CD4-positive, CD25-positive, alpha-beta regulatory T cell (primary cell): ENCODE measurements at regions not wholly inside any gene's neighbourhood (a gene's known extent, or its start where the extent isn't known, plus 50 kb on each side); places are given as distances from the start of the nearest gene placed in this dataset.

ENCODE experiments used
- ATAC-seq, 2 donors: fragments of 150-1000 bp; cut with Tn5 transposase; one replicate each; pipeline ENCODE4 v1.10.0; 2021; ENCODE audit warnings: low read depth in 2 of 2, moderate number of reproducible peaks in 2 of 2, moderate library complexity in 1 of 2
- DNase-seq, 3 donors: peaks; one replicate each; pipeline versions ENCODE4 v3.0.0 to v3.0.0-alpha.2; 2012 to 2022; ENCODE audit warnings: mixed read lengths in 1 of 3
- H3K27ac ChIP-seq: one replicate; pipeline ENCODE4 v1.7.0; 2013; ENCODE audit warnings: mild to moderate bottlenecking, low read length; ENCODE audit not compliant: insufficient read depth, poor library complexity, severe bottlenecking
- H3K27me3 ChIP-seq: one replicate; pipeline ENCODE4 v1.7.0; 2013; ENCODE audit warnings: low read length; ENCODE audit not compliant: control insufficient read depth, insufficient read depth
- H3K36me3 ChIP-seq: one replicate; pipeline ENCODE4 v1.7.0; 2013; ENCODE audit warnings: mild to moderate bottlenecking, low read length, moderate library complexity; ENCODE audit not compliant: control insufficient read depth, insufficient read depth
- H3K4me1 ChIP-seq: 2 replicates; pipeline ENCODE4 v1.7.0; 2013; ENCODE audit warnings: mild to moderate bottlenecking, low read length; ENCODE audit not compliant: insufficient read depth, control insufficient read depth, poor library complexity, severe bottlenecking
- H3K4me3 ChIP-seq: one replicate; pipeline ENCODE4 v1.7.0; 2013; ENCODE audit warnings: low read depth, mild to moderate bottlenecking, low read length, moderate library complexity
- H3K9me3 ChIP-seq, 2 experiments: 1 replicate in 1 of 2; 2 replicates in 1 of 2; pipeline ENCODE4 v1.7.0; 2013; ENCODE audit warnings: low read length in 2 of 2, mild to moderate bottlenecking in 1 of 2, moderate library complexity in 1 of 2; ENCODE audit not compliant: control insufficient read depth in 2 of 2
- H3K27ac Mint-ChIP-seq, 3 donors: one replicate each; pipeline ENCODE4 v1.8.0; 2020 to 2022; ENCODE audit warnings: mild to moderate bottlenecking in 3 of 3, mixed read lengths in 3 of 3, moderate library complexity in 2 of 3
- H3K27me3 Mint-ChIP-seq: one replicate; pipeline ENCODE4 v1.8.0; 2022; ENCODE audit warnings: mild to moderate bottlenecking, mixed read lengths
- H3K36me3 Mint-ChIP-seq: one replicate; pipeline ENCODE4 v1.8.0; 2020; ENCODE audit warnings: mixed read lengths
- H3K4me1 Mint-ChIP-seq, 4 donors: one replicate each; pipeline ENCODE4 v1.8.0; 2020 to 2022; ENCODE audit warnings: mixed read lengths in 4 of 4, mild to moderate bottlenecking in 1 of 4
- H3K4me3 Mint-ChIP-seq, 4 donors: one replicate each; pipeline ENCODE4 v1.8.0; 2020 to 2022; ENCODE audit warnings: mild to moderate bottlenecking in 4 of 4, mixed read lengths in 4 of 4, moderate library complexity in 3 of 4
- H3K9me3 Mint-ChIP-seq, 7 donors: one replicate each; pipeline ENCODE4 v1.8.0; 2020 to 2022; ENCODE audit warnings: mixed read lengths in 7 of 7, mild to moderate bottlenecking in 3 of 7, moderate library complexity in 2 of 7

DNA sequence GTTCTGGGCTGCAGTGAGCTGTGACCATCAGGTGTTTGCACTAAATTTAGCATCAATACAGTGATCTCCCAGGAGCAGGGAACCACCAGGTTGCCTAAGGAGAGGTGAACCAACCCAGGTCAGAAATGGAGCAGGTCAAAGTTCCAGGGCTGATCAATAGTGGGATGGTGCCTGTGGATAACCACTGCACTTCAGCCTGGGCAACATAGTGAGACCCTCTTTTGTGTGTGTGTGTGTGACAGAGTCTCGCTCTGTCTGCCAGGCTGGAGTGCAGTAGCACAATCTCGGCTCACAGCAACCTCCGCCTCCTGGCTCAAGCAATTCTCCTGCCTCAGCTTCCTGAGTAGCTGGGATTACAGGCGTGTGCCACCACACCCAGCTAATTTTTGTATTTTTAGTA, 163.7 kb upstream of the SERTAD2 start:
- H3K36me3 Mint-ChIP-seq: no peaks in the 10 kb centered on the region
- peak overlapping the region in 2 of 3 donors; percentile 23 to 45 for H3K27ac Mint-ChIP-seq

DNA sequence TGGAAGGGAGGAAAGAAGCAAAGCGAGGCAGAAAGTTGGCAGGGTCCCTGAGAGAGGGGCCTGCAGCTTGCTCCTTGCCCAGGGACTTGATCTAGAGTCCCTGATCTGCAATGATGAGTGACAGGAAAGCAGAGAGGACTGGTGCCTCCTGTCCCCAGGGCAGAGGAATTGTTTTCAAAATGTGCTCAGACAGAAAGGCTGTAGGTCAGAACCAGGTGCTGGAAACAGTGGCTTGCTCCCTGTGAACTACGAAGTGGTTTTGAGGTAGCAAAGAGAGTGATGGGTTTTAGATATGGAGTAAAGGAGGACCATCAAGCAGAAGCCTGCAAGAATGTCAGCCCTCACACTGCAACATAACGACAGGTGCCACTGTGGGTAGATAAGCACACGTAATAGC, 164.9 kb upstream of the SERTAD2 start:
- Mint-ChIP-seq H3K4me1 (peaks cover 5 to 38% (median 21%) of the 10 kb centered on the region in 4 donors), H3K27ac (peak overlapping the region; percentile 93 to 98 (median 96)), H3K4me3 (peak overlapping the region in 2 of 4 donors; percentile 8 to 23), H3K36me3 (no peaks in the 10 kb centered on the region), H3K27me3 (peaks cover 4% of the 10 kb centered on the region), H3K9me3 (peaks cover 0 to 3% (median 0%) of the 10 kb centered on the region in 7 donors)
- peak overlapping the region; percentile 39 for H3K4me3 ChIP-seq
- H3K4me1 ChIP-seq: peaks cover 26% of the 10 kb centered on the region
- peak overlapping the region; percentile 20 for H3K27ac ChIP-seq
- H3K27me3 ChIP-seq: no peaks in the 10 kb centered on the region
- H3K9me3 ChIP-seq: no peaks in the 10 kb centered on the region
- ATAC-seq (no peak), DNase-seq (peak in 1 of 3 donors; percentile 16)
- no peaks in the 10 kb centered on the region for H3K36me3 ChIP-seq

More for the DNA sequence above, 163.7 kb upstream of the SERTAD2 start:
- DNase-seq (no peak), ATAC-seq (no peak)
- H3K27me3 ChIP-seq: no peaks in the 10 kb centered on the region
- no peak overlapping the region for H3K4me3 Mint-ChIP-seq
- H3K27me3 Mint-ChIP-seq: peaks cover 4% of the 10 kb centered on the region
- H3K9me3 ChIP-seq: no peaks in the 10 kb centered on the region
- H3K9me3 Mint-ChIP-seq: peaks cover 0 to 3% (median 0%) of the 10 kb centered on the region in 7 donors
- H3K27ac ChIP-seq: no peak overlapping the region
- H3K4me1 Mint-ChIP-seq: peaks cover 5 to 38% (median 23%) of the 10 kb centered on the region in 4 donors
- H3K4me1 ChIP-seq: peaks cover 26% of the 10 kb centered on the region
- no peak overlapping the region for H3K4me3 ChIP-seq
- no peaks in the 10 kb centered on the region for H3K36me3 ChIP-seq

GRCh38 chr2:64819361-64819760, 165.6 kb upstream of the SERTAD2 start:
- Histone ChIP-seq H3K27ac (peak overlapping the region; percentile 79), H3K4me3 (peak overlapping the region; percentile 39)
- no peak for DNase-seq

DNA sequence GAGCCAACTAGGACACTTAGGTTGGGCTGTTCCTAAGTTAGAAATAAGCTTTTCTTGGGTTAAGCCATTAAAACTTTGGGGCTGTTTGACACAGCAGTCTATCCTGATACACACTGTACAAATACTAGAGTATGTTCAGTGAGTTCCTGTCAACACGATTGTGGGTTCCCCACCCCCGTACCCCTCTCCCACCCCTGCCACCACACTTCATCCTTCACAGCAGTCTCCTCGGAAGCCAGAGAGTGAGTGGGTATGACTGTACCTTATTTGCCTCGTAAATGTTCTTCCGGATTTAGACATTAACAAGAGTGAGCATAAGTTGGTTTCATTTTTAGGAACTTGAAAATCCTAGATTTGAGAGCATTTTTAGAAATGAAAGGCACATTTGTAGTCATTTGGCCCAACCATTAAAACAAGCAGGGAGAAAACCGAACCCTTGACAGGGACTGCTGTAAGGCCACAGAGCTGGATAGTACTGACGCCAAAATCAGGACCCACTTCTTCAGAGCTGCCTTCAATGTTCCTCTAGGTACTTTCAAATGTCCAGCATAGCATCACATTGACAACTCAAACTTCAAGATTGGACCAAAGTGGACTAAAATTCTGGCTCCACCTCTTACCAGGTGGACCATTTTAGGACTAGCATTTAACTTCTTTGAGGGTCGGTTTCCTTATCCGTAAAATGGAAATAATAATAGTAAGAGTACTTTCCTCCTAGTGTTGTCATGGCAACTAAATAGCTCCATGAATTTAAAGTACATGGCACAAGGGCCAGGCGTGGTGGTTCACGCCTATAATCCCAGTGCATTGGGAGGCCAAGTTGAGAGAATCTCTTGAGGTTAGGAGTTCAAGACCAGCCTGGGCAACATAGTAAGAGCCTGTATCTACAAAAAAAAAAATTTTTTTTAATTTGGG, 166.3 kb upstream of the SERTAD2 start:
- Mint-ChIP-seq H3K9me3 (peaks cover 0 to 3% (median 0%) of the 10 kb centered on the region in 7 donors), H3K4me3 (peak overlapping the region; percentile 43 to 90 (median 80)), H3K4me1 (peaks cover 5 to 38% (median 21%) of the 10 kb centered on the region in 4 donors), H3K27ac (peak overlapping the region; percentile 93 to 98 (median 96)), H3K27me3 (peaks cover 4% of the 10 kb centered on the region), H3K36me3 (no peaks in the 10 kb centered on the region)
- Histone ChIP-seq H3K9me3 (no peaks in the 10 kb centered on the region), H3K36me3 (no peaks in the 10 kb centered on the region), H3K27ac (peak overlapping the region; percentile 79), H3K4me1 (peaks cover 26% of the 10 kb centered on the region), H3K4me3 (peak overlapping the region; percentile 39), H3K27me3 (no peaks in the 10 kb centered on the region)
- ATAC-seq (peak; percentile 97 to 98), DNase-seq (peak in 2 of 3 donors; percentile 72 to 91)

More at GRCh38 chr2:64819361-64819760, 165.6 kb upstream of the SERTAD2 start:
- H3K36me3 ChIP-seq: no peaks in the 10 kb centered on the region
- no peaks in the 10 kb centered on the region for H3K27me3 ChIP-seq
- Mint-ChIP-seq H3K4me1 (peaks cover 5 to 38% (median 21%) of the 10 kb centered on the region in 4 donors), H3K36me3 (no peaks in the 10 kb centered on the region), H3K27me3 (peaks cover 4% of the 10 kb centered on the region), H3K27ac (peak overlapping the region; percentile 93 to 98 (median 96)), H3K4me3 (peak overlapping the region in 3 of 4 donors; percentile 79 to 90 (median 82)), H3K9me3 (peaks cover 0 to 3% (median 0%) of the 10 kb centered on the region in 7 donors)
- H3K4me1 ChIP-seq: peaks cover 26% of the 10 kb centered on the region
- no peak for ATAC-seq
- H3K9me3 ChIP-seq: no peaks in the 10 kb centered on the region

DNA sequence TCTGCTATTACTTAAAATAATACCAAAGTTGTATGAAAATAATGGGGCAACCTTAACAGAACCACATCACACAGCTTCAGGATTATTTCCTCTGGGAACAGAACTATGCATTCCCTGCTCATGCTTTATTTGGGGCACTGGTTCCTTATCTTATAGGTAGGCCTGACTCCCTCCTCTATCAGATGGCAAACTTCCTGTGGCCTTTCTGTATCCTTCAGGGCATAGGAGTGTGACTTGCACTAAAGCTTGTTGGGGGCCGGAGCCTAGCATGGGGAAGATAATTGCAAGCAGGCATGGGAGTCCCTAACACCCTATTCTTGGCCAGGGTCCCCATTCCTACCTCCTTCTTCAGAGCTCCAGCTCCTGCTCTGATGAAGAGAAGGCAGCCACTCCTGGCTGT, 167.2 kb upstream of the SERTAD2 start:
- no peaks in the 10 kb centered on the region for H3K27me3 ChIP-seq
- ATAC-seq: no peak
- peaks cover 0 to 3% (median 0%) of the 10 kb centered on the region in 7 donors for H3K9me3 Mint-ChIP-seq
- H3K4me3 Mint-ChIP-seq: peak overlapping the region in 1 of 4 donors; percentile 16
- H3K27ac ChIP-seq: peak overlapping the region; percentile 79
- H3K27ac Mint-ChIP-seq: peak overlapping the region in 2 of 3 donors; percentile 96 to 98
- no peaks in the 10 kb centered on the region for H3K36me3 ChIP-seq
- H3K9me3 ChIP-seq: no peaks in the 10 kb centered on the region
- DNase-seq: no peak
- peaks cover 4% of the 10 kb centered on the region for H3K27me3 Mint-ChIP-seq
- peaks cover 5 to 38% (median 21%) of the 10 kb centered on the region in 4 donors for H3K4me1 Mint-ChIP-seq
- no peaks in the 10 kb centered on the region for H3K36me3 Mint-ChIP-seq
- H3K4me3 ChIP-seq: no peak overlapping the region
- H3K4me1 ChIP-seq: peaks cover 26% of the 10 kb centered on the region

GRCh38 chr2:64823794-64824193, 165.4 kb upstream of the SLC1A4 start:
- peaks cover 4% of the 10 kb centered on the region for H3K27me3 Mint-ChIP-seq
- Histone ChIP-seq H3K36me3 (no peaks in the 10 kb centered on the region), H3K4me3 (no peak overlapping the region), H3K27me3 (no peaks in the 10 kb centered on the region), H3K4me1 (peaks cover 18% of the 10 kb centered on the region), H3K9me3 (no peaks in the 10 kb centered on the region), H3K27ac (no peak overlapping the region)
- DNase-seq (no peak), ATAC-seq (no peak)
- H3K4me1 Mint-ChIP-seq: peaks cover 9 to 30% (median 18%) of the 10 kb centered on the region in 4 donors
- peaks cover 0 to 3% (median 0%) of the 10 kb centered on the region in 7 donors for H3K9me3 Mint-ChIP-seq
- H3K36me3 Mint-ChIP-seq: no peaks in the 10 kb centered on the region
- peak overlapping the region in 1 of 3 donors; percentile 57 for H3K27ac Mint-ChIP-seq
- no peak overlapping the region for H3K4me3 Mint-ChIP-seq

- no peak overlapping the region for H3K27ac ChIP-seq
- H3K4me3 ChIP-seq: no peak overlapping the region
- H3K36me3 ChIP-seq: no peaks in the 10 kb centered on the region
- peaks cover under 1% of the 10 kb centered on the region for H3K4me1 ChIP-seq
- no peaks in the 10 kb centered on the region for H3K27me3 ChIP-seq
- ATAC-seq: no peak
- peaks cover 0 to 5% (median 0%) of the 10 kb centered on the region in 7 donors for H3K9me3 Mint-ChIP-seq
- DNase-seq: no peak
- no peaks in the 10 kb centered on the region for H3K27me3 Mint-ChIP-seq
- H3K36me3 Mint-ChIP-seq: no peaks in the 10 kb centered on the region
- H3K27ac Mint-ChIP-seq: no peak overlapping the region
- H3K4me1 Mint-ChIP-seq: peaks cover under 1 to 14% (median 7%) of the 10 kb centered on the region in 4 donors
- H3K4me3 Mint-ChIP-seq: no peak overlapping the region
- H3K9me3 ChIP-seq: no peaks in the 10 kb centered on the region
Observed at GRCh38 chr2:64825831-64826491, 163.2 kb upstream of the SLC1A4 start.
